GM18868 (cell line): ENCODE measurements at regions not wholly inside any gene's neighbourhood (a gene's known extent, or its start where the extent isn't known, plus 50 kb on each side); places are given as distances from the start of the nearest gene placed in this dataset.

Experiments used
- ATAC-seq: cut with Tn5 transposase; IDR thresholded peaks from one replicate; pipeline ENCODE4 v1.9.1; 2021; ENCODE audit warnings: mild to moderate bottlenecking, moderate library complexity; ENCODE audit not compliant: unreplicated experiment

DNA sequence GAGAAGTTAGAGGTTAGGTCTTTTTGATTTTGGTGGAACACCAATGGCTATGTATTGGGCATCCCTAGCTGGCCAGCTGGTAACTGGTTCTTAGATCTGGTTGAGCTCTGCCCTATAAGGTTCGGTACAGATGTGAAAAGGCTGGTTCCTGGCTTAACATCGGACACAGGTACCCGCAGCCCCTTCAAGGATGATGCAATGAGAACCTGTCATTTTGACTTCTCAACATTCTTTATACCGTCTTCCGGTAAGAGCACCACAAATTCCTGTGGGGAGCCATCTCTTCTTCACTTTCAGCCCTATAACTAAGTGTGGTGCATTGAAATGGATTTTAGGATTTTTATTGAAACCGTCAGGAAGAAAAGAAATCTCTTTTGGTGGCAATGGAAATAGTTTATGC lies 222.8 kb downstream of the ADAMTS9 start:
- no peak for ATAC-seq

DNA sequence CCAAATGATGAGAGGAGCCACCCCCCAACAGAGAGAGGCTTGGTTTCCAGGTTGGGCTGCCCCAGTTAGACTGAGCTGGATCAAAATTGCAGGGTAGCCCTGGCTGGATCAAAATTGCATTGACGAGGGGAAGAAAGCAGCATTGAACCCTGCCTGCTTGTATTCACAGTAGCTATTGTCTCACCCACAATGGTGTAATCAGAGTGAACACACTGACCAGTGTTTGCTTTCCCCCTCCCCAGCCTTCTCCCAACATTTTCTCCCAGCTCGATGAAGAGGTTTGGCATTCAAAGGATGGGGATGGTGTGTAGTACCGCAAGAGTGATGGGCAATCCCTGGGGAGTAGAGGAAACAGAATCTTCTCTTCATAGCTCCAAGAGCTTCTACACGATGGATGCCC lies 223.8 kb downstream of the ADAMTS9 start:
- no peak for ATAC-seq

DNA sequence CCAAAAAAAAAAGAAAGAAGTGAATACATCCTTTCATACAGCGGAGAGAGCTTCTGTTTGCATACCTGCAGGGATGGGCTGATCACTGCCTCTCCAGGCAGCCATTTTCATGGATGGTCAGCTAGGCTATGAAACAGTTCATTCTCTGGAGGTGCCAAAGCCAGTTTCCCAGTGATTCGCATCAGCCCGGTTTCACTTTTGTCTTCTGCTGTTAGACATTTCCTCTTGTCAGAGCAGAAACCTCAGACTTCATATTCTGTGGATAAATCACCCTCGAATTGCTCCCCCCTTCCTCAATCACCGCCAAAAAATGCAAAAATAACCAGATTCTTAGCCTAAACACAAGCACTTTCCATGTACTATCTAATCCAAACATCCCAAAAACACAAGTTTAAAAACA lies 225.6 kb downstream of the ADAMTS9 start:
- no peak for ATAC-seq

DNA sequence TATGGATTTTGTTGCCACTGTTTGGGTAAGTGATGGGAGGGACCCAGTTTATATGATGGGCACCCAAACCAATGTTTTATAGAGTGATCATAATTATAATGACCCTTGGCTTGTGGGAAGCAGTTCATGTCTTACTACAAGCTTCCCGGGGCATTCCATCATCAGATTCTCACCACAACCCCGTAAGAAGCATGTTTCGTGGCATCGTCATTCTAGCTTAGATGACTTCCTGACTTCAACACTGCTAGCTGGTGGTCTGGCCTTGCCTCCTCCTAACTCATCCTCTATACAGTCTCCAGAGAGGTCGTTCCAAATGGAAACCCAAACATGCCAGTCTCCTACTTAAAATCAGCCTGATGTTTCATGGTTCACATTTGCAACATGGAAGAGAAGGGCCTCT lies 226.9 kb downstream of the ADAMTS9 start:
- no peak for ATAC-seq

DNA sequence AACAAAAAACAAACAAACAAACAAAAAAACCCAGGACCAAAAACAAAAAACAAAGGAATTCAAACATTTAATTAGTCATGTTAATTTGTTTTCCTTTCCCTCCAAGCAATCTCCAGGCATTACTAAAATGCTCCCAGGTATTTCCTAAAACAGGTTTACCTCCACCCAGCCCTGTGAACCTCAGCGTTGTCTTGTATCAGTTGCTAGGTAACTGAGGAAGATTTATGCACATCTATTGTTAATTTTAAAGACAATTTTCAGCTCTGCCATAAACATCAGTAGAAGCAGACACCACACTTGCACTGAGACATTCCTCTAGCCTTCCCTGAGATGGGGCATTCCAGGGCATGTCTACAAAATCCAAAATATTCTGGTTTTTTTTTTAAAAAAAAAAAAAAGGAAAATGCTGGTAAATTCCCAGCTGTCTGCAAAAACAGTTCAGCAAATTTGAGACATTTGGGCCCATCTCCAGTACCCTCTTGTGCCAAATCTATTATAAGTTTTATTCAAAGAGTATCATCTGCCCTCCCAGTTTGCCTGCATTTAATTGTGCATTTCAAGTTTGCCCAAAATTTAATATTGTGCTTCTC lies 227.6 kb downstream of the ADAMTS9 start:
- ATAC-seq, result no peak

DNA sequence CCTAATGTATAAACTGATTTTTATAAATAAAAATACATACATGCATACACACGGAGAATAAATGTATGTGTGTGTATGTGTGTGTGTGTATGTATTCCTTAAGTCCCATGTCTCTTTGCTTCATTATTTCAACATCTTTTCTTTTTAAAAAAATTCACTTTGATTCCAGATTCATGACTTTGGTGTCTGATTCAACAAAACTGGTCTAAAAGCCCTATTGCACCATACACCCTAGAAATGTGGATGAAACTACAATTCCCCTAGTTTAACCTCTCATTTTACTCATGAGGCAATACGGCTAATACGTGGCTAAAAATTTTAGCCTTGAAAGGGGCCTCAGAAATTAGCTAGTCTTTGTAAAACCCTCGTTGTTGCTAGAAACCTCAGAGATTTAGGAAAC lies 228.1 kb downstream of the ADAMTS9 start:
- ATAC-seq, result no peak

DNA sequence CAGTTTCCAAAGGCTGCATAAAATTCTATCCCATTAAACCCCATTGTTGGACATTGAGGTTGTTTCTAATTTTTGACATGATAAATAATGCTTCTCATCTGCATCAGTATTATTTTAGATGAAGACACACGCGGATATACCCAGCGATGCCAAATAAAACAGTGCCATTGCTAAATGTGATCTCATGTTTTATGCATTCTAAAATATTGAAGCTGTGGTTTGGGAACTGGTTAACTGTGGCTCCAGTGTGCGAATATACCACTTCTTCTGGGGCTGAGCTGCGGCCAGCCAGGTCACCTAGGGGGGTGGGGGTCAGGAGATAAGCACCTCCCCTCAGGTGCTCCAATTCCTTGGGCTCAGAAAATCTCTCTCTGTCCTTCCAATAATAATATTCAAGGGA lies 230.0 kb downstream of the ADAMTS9 start:
- no peak for ATAC-seq

DNA sequence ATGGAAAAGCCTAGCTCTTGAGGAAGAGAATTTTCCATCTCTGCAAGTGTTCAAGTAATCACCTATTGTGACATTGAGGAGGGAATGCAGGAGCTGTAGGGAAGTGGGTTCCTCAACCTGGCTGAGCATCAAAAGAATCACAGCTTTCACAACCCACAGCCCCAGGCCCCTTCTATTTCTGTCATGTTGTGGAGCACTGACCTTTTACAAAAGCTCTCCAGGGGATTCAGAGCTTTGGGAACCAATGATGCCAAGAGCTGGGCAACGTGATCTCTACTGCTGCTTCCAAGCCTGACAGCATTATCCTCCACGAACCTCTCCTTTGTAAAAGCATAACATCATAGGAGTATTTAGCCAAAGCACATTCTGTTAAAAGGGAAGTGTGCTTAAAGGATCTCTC lies 231.1 kb downstream of the ADAMTS9 start:
- no peak for ATAC-seq

DNA sequence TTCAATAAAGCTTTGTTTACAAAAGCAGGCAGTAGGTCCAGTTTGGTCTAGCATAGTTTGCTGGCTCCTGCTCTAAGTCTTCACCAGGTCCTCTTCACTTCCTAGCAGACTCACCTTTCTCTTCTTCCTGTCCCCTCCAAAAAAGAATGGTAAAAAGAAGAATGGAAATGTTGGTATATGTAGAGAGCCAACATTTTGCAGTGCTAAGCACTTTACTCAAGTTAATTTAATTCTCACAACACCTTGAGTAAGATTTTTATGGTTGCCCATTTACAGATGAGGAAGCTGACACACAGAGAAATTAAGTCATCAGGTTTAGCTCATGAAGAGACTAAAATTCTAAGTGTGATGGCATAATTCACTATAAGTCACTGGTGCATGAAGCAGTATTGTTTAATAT lies 230.1 kb upstream of the PRICKLE2 start:
- no peak for ATAC-seq

DNA sequence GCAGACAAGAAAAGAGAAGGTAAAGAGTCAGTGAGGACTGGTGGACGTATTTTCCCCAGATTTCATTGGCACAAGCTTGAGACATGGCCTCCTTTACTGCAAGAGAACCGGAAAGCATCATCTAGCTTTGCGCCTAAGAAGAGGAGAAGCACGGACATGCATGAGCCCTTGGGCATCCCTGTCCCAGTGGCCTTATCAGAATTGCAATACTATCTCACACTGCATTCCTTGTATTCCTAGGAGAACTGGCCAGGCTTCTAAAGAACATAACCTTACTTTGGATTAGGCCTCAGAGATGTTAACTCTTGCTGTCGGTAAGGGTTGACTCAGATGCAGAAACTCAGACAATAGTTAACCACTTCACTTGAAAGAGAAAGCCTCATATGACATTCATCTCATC lies 229.5 kb upstream of the PRICKLE2 start:
- no peak for ATAC-seq

DNA sequence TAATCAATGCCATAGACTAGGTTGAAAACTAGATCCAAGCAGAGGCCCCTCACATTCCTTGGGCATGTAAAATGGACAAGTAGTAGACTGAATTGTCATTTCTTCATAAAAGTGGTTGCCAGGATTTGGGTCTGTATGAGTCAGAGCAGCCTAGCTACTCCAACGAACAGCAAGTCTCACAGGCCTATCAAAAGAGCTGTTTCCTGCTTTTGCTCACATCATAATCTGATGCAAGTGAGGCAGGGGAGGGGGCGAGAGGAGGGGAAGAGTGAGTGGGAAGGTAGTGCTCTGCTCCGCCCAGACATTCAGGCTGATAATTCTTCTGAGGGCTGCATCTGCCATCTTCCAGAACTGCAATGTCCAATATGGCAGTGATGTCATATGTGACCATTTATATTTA lies 228.9 kb upstream of the PRICKLE2 start:
- peak; percentile 34 for ATAC-seq

DNA sequence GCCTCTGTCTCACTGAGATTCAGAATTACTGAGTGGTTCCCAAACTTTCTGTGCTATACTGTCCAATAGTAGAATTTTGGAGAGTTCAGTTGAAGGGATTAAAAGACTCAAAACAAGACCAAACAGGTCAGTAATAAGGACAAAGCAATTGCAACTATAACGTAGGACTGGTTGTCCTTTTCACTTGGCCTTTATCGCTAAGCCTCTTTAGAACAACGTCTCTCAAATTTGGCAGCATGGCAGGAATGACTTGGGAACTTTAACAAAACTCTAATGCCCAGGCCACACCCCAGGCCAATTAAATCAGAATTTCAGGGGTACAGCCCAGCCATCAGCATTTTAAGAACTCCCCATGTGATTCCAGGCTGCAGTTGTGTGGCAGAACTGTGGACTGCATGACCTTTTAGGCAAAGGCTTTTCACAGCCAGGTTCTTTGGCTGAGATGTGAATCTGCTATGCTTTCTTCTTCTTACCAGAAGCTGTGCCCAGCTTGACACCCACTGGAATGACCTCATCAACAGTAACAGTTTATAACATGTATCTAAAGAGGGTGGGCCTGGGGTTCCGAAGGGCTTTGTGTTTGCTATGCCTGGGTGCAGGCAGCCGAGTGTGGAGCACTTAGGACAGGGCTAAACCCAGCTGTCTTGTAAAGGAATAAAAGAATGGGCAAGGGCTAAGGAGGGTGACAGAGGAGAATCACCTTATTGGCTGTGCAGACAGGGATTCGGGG lies 226.2 kb upstream of the PRICKLE2 start:
- no peak for ATAC-seq

DNA sequence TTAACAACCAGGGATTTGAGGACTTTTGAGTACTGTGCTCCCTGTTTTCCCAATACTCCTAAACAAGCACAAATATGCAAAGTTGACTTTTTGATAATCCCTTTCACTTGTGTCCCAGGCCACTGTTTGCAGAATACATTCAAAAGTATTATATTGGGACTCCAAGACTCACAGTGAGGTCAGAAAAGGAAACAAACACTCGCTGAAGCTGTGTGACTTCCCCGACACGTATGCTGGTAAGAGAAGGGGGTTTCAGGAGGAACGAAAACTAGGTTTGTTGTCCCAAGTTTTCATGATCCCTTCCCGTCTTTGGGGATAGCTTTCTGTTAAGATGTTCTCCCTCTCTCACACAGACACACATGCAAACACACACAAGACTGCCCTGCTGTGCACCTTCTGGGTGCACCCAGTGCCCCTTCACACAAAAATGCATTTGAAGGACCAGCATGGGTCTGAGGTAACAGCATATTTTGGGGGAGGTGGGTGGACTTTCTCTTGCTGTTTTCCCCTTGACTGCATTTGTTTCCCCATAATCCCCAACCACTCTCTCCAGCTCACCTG lies 225.2 kb upstream of the PRICKLE2 start:
- ATAC-seq, result peak; percentile 45

DNA sequence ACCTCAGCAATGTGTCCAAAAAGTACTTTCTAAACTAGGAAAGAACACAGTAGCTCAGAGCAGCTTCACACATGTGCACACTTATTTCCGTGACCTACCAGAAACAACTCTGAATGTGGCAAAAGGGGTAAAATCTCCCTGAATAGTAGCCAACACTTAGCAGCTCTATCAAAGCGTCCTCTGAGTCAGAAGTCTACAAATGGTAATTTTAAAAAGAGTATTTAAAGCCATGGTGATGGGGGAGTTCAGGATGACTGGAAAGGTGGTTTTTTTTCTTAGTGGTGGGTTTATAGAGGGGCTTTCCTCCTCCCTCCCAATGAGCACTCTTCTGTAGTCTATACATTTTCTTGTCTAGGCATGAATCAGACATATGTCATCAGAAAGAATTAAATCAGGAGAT lies 223.8 kb upstream of the PRICKLE2 start:
- ATAC-seq, result peak; percentile 77

DNA sequence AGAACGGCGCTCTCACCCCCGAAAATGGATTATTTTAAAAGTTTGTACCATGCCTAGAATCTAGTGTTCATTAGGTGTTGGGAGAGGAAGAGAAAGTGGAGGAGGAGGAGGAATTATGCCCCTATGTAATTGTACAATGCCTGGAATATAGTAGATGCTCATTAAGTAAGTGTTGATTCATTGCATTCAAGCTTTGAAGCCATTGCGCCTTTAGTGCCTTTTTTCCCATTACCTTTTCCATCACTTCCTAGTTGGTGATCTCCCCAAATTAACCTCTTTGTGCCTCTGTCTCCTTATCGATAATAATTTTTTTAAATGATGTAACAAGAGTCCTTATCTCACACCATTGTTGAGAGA lies 220.7 kb upstream of the PRICKLE2 start:
- no peak for ATAC-seq

DNA sequence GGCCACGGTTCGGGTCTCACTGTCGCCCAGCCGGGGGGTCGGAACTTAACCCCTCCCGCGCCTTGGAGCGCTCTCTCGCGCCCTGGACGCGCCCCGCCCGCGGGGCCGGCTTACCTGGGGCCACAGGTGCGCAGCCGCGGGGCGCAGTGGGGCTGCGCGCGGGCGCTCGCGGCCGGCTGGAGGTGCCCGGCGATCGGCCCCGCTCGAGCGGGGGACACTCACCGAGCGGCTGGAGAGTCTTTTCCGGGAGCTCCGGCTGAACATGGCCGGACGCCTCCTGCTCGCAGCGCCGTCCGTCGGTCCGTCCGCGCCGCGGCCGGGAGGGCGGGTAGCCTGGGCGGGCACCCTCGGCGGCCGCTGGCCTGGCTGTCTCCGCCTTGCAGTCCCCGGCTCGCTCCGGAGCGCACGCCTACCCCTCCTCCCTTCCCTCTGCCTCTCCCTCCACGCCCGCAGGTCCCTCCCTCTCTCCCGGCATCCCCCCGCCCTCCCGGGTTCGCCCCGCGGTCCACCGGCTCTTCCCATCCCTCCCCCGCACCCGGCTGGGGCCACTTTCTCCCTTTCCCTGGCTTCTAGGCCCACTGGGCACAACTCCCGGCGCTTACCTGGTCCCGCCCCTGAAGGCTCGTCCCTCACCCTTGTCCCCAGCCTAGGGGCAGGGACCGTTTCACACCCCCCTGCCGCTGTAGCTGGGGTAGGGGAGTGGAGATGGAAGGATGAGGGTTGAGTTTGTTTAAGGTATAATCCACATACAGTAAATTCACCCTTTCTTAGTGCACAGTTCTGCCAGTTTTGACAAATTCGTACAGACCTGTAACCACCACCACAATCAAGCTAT lies 220.1 kb upstream of the PRICKLE2 start:
- no peak for ATAC-seq

DNA sequence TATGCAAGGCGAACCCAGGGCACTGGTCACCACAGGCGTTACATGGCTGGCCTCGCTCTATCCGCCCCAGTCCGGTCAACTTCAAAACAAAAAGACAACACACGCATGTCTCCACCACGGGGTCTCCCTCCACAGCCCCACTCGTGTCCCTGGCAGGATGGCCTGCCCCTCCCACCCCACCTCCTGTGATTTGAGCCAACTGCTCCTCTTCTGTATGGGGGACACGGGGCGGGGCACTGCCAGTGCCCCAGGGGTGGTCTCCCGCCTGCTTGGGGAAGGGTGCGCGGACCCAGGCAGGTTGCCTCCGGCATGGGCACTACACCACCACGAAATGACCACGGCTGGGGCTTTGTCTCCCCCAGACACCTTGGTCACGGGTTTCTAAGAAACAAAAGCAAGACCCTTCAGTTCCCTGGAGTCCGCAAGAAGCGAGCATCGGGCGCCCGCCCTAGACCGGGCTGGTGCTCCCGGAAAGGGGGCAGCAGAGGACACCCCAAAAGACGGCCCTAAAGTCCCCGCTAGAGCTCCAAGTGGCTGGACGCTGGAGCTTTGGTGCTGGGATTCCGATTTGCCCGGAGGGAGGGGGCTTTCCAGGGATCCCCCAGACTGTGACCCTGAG lies 219.3 kb upstream of the PRICKLE2 start:
- no peak for ATAC-seq

DNA sequence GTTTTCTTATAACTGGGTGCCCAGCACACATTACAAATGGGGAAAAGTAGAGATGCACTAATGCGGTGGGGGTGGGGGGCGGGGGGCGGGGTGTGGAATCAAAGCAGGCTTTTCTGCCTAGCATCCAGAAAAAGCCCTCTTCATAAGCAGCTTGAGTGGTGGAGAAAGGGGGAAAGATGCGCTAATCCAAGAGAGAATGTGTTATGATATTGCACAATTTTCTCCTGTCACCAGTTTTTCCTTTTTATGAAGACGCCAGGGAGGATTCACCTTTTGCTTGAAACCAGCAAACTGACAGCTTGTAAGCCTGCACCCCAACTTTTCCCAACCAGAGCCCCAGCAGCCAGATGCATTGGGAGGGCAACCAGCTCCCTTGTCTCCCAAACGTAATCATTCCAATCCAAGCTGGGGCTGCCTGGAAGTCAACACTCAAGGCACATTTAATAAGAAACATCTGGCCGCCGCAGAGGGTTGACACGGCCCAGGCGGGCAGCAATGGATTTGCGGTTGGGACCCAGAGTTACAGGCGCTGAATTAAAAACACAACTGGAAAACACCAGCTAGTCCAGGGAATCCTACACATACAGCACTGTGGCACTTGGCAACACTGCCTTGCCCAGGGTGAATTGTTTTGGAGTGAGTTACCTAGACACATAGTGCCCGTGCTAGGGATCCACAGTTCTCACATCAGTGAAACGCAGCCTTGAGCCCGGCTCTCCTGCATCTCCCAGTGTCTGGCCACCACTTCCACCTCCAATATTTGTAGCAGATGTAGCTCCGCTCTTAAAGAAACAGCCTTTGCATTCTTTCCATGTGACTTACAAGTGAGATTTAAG lies 218.5 kb upstream of the PRICKLE2 start:
- ATAC-seq, result no peak

DNA sequence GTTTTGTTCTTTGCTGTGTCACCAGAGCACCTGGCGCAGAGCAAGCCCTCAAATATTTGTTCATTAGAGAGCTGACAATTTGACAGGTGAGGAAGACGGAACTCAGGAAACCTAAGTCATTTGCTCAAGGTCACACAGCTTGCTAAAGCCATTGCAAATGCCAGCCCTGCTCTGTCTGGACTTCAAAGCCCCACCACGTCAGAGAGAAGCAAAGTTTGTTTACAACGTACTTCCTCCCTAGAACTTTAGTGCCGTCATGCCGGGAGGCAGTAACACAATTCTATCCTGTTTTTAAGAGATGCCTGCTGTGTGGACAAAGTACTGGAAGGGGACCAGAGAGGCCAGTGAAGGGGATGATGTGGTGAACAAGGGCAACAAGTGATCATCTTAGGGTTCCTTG lies 216.6 kb upstream of the PRICKLE2 start:
- ATAC-seq, result no peak

DNA sequence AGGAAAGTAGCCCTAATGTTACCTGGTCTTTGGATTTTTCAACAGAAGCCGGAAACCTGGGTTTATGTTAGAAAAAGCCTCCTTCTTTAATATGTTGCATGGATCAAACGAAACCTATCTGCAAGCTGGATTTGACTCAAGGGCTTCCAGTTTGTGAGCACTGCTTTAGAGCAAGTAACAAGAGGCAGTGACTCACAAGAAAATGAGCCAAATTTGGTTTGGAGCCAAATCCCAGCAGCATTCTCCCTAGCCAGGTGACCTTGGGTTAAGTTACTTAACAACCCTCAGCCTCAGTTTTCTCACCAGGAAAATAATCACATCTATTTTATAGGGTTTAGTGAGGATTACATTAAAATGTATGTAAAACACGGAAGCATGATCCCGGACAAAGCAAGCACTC lies 215.2 kb upstream of the PRICKLE2 start:
- ATAC-seq, result no peak

DNA sequence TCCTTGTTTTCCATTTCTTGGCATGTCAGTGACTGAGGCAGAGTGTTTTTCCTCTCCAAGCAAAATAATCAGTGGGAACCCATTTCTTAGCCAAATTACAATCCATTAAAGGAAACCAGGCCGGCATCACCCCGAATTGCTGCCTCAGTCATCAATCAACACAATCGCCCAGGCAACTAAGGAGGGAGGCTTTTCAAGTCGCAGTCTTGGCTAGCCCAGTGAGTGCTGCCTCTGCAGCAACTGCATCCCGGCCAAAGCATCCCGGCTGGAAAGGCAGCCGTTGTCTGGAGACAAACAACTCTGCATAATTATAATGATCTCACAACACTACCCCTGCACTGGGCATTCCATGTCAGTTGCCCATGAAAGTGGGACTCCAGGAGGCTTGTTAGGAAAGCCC lies 213.5 kb upstream of the PRICKLE2 start:
- ATAC-seq, result no peak
